K562 (cell line): ENCODE measurements at regions not wholly inside any gene's neighbourhood (a gene's known extent, or its start where the extent isn't known, plus 50 kb on each side); places are given as distances from the start of the nearest gene placed in this dataset.

Source experiments
- ATAC-seq: fragments of 200-7000 bp; cut with Tn5 transposase; 3 replicates; pipeline ENCODE4 v1.9.1; 2020; ENCODE audit warnings: moderate library complexity
- BruUV-seq: library from RNA; stranded (reverse); fragments of 400-500 nt; replicated peaks from 2 replicates; lab custom pipeline; 2021; lab: Mats Ljungman, UMichigan
- CTCF ChIA-PET: fragments of 300-600 bp; formaldehyde crosslinking; extraction: SDS; loops from one replicate; lab custom pipeline; 2021; ENCODE audit warnings: low intra/inter-chr PET ratio; lab: Yijun Ruan, JAX
- POLR2A ChIA-PET: fragments of 300-600, 350-650 bp; sonication (Branson Sonifier 250); formaldehyde crosslinking; extraction: SDS; loops from one replicate; lab custom pipeline; 2021; ENCODE audit warnings: antibody characterized with exemption, inconsistent platforms; lab: Yijun Ruan, JAX
- DNase-seq, 4 experiments: peaks; one replicate each; pipeline versions ENCODE4 v3.0.0 to v3.0.0-alpha.2; 2011 to 2018; ENCODE audit warnings: low spot score in 3 of 4, mixed read lengths in 3 of 4; ENCODE audit errors: extremely low read depth in 1 of 4
- FAIRE-seq: peaks from 2 replicates; lab custom pipeline; 2011; peaks lifted over from hg19 to GRCh38; lab: Jason Lieb, UNC
- H2AFZ ChIP-seq: 2 replicates; pipeline ENCODE4 v1.6.0; 2011; ENCODE audit warnings: low read depth, low read length, control low read depth, inconsistent platforms
- H3K27ac ChIP-seq: fragments of 200-600 bp; 3 replicates; pipeline ENCODE4 v1.8.0; 2011; ENCODE audit warnings: low read depth, mild to moderate bottlenecking, control low read depth, inconsistent platforms, low read length, moderate library complexity, mixed read lengths; ENCODE audit errors: extremely low read depth
- H3K27me3 ChIP-seq, 2 experiments: fragments of 300-600 bp in 1 of 2; 2 replicates in 1 of 2; 3 replicates in 1 of 2; pipeline versions ENCODE4 v1.6.0 to v1.8.0; 2011; ENCODE audit warnings: inconsistent platforms in 2 of 2, low read length in 2 of 2, mild to moderate bottlenecking in 1 of 2, mixed read lengths in 1 of 2, moderate library complexity in 1 of 2; ENCODE audit not compliant: control insufficient read depth in 2 of 2, insufficient read depth in 2 of 2
- H3K36me3 ChIP-seq: fragments of 300-600 bp; 3 replicates; pipeline ENCODE4 v1.8.0; 2011; ENCODE audit warnings: mild to moderate bottlenecking, low read length, inconsistent platforms; ENCODE audit not compliant: control insufficient read depth, insufficient read depth
- H3K4me1 ChIP-seq, 2 experiments: fragments of 200-600 bp in 1 of 2; replicated peaks in 1 of 2; 2 replicates in 1 of 2; 3 replicates in 1 of 2; pipeline versions ENCODE4 v1.5.1 to v1.8.0; 2011; ENCODE audit warnings: inconsistent platforms in 2 of 2, low read length in 2 of 2, mild to moderate bottlenecking in 1 of 2, mixed read lengths in 1 of 2, moderate library complexity in 1 of 2; ENCODE audit not compliant: control insufficient read depth in 2 of 2, insufficient read depth in 2 of 2
- H3K4me2 ChIP-seq: 2 replicates; pipeline ENCODE4 v1.6.1; 2011; ENCODE audit warnings: low read length, control low read depth, inconsistent platforms, mixed read lengths; ENCODE audit not compliant: insufficient read depth
- H3K4me3 ChIP-seq: fragments of 200-600 bp; sonication (generic), shearing (Covaris generic); 2 replicates; pipeline ENCODE4 v1.5.1; 2016; ENCODE audit warnings: control low read depth, inconsistent platforms
- H3K79me2 ChIP-seq: fragments of 200-600 bp; 3 replicates; pipeline ENCODE4 v1.8.0; 2011; ENCODE audit warnings: low read length, inconsistent platforms; ENCODE audit not compliant: control insufficient read depth, insufficient read depth
- H3K9ac ChIP-seq, 2 experiments: 2 replicates each; pipeline versions ENCODE4 v1.6.0 to v1.6.1; 2011; ENCODE audit warnings: low read depth in 2 of 2, low read length in 2 of 2, control low read depth in 1 of 2, inconsistent platforms in 1 of 2, mild to moderate bottlenecking in 1 of 2, mixed read lengths in 1 of 2; ENCODE audit not compliant: insufficient read depth in 1 of 2
- H3K9me1 ChIP-seq: one replicate; pipeline ENCODE4 v1.6.0; 2011; ENCODE audit warnings: inconsistent platforms, mild to moderate bottlenecking, low read length, moderate library complexity; ENCODE audit not compliant: control insufficient read depth, insufficient read depth
- H3K9me3 ChIP-seq: replicated peaks from 2 replicates; pipeline ENCODE4 v1.5.1; 2011; ENCODE audit warnings: low read depth, low read length, inconsistent platforms; ENCODE audit not compliant: control insufficient read depth, insufficient read depth
- H4K20me1 ChIP-seq: replicated peaks from 2 replicates; pipeline ENCODE4 v1.6.1; 2011; ENCODE audit warnings: low read length, inconsistent platforms, mixed read lengths; ENCODE audit not compliant: control insufficient read depth, insufficient read depth
- ATF6 ChIP-seq: sonication (generic); formaldehyde crosslinking; IDR thresholded peaks from 2 replicates; pipeline ENCODE4 v1.4.0; 2020; ENCODE audit warnings: mild to moderate bottlenecking, missing genetic modification reagents
- CBX5 ChIP-seq: IDR thresholded peaks from 2 replicates; pipeline ENCODE4 v1.6.1; 2014; ENCODE audit warnings: low read depth, borderline replicate concordance
- CCAR2 ChIP-seq: fragments of 200-400 bp; formaldehyde crosslinking; IDR thresholded peaks from 2 replicates; pipeline ENCODE4 v1.6.1; 2017; ENCODE audit warnings: mild to moderate bottlenecking, low read depth, low read length
- CGGBP1 ChIP-seq: fragments of 250-450 bp; sonication (Bioruptor Pico); IDR thresholded peaks from 2 replicates; pipeline ENCODE4 v1.9.0; 2021; ENCODE audit warnings: mild to moderate bottlenecking
- ELF2 ChIP-seq: fragments of 250-450 bp; sonication (Bioruptor Pico); IDR thresholded peaks from 2 replicates; pipeline ENCODE4 v1.5.0; 2021; ENCODE audit warnings: mild to moderate bottlenecking
- KLF13 ChIP-seq: fragments of 450-650 bp; IDR thresholded peaks from 2 replicates; pipeline ENCODE4 v1.6.1; 2016; ENCODE audit warnings: missing genetic modification characterization, low read depth, mild to moderate bottlenecking, missing compliant biosample characterization, moderate library complexity, borderline replicate concordance
- PATZ1 ChIP-seq: fragments of 250-450 bp; sonication (Bioruptor Pico); IDR thresholded peaks from 2 replicates; pipeline ENCODE4 v1.5.0; 2020; ENCODE audit warnings: mild to moderate bottlenecking, borderline replicate concordance
- PURB ChIP-seq: sonication (generic); formaldehyde crosslinking; IDR thresholded peaks from 2 replicates; pipeline ENCODE4 v1.9.0; 2021; ENCODE audit warnings: low read depth, mild to moderate bottlenecking, missing genetic modification reagents
- RERE ChIP-seq: sonication (generic); formaldehyde crosslinking; IDR thresholded peaks from 2 replicates; pipeline ENCODE4 v1.8.0; 2023; ENCODE audit warnings: missing genetic modification reagents, mild to moderate bottlenecking, borderline replicate concordance
- ZNF316 ChIP-seq: fragments of 450-650 bp; IDR thresholded peaks from 2 replicates; pipeline ENCODE4 v1.6.1; 2016
- ZNF584 ChIP-seq: fragments of 200-800 bp; sonication (Bioruptor generic); IDR thresholded peaks from 2 replicates; pipeline ENCODE4 v1.6.1; 2016; ENCODE audit warnings: low read depth, mild to moderate bottlenecking, missing genetic modification characterization, missing compliant biosample characterization
- ZNF717 ChIP-seq: fragments of 250-450 bp; sonication (Bioruptor Pico); IDR thresholded peaks from 2 replicates; pipeline ENCODE4 v1.5.0; 2021
- WGBS: fragments of 100-300 bp; shearing (Covaris generic); methylation state at CpG from one replicate; pipeline ENCODE4 v1.1.6; 2016; ENCODE audit warnings: low coverage, mixed read lengths; ENCODE audit not compliant: insufficient coverage; ENCODE audit errors: missing lambda C conversion rate; 5-methylcytosine and 5-hydroxymethylcytosine counted together
- in situ Hi-C: fragments of 300-500 bp; cut with MboI; formaldehyde crosslinking; loops from 4 replicates; pipeline ENCODE4 v1.15.0; 2018; ENCODE audit warnings: inconsistent platforms, mixed read lengths
- intact Hi-C: fragments of 100-400 bp; cut with micrococcal nuclease; formaldehyde crosslinking; loops from 2 replicates; pipeline ENCODE4 v1.14.2; 2022

- ATAC-seq (no peak), FAIRE-seq (no peak), DNase-seq (no peak)
- Histone ChIP-seq H3K9ac (no peak overlapping the region), H3K4me1 (no peaks in the 10 kb centered on the region), H3K4me3 (no peak overlapping the region), H3K9me1 (no peaks in the 10 kb centered on the region), H3K9me3 (no peaks in the 10 kb centered on the region), H4K20me1 (no peaks in the 10 kb centered on the region), H3K27ac (no peak overlapping the region), H2AFZ (no peak overlapping the region), H3K27me3 (no peaks in the 10 kb centered on the region), H3K36me3 (no peaks in the 10 kb centered on the region), H3K79me2 (no peaks in the 10 kb centered on the region), H3K4me2 (no peak overlapping the region)
- CTCF ChIA-PET = no interaction called here
- POLR2A ChIA-PET = no interaction called here
- intact Hi-C loops (no loop called here), in situ Hi-C loops (no loop called here)
- WGBS = 2% methylated on average over 3 of the region's 3 CpGs
- BruUV-seq = no TSS peak
- TF ChIP-seq ATF6 (CRISPR knock-in tag) = no peak
- TF ChIP-seq CBX5 = no peak
- TF ChIP-seq PURB (CRISPR knock-in tag) = no peak
- TF ChIP-seq KLF13 (tag) = no peak
- TF ChIP-seq CCAR2 = no peak
- TF ChIP-seq ZNF717 (CRISPR knock-in tag) = no peak
- no peak for TF ChIP-seq RERE (CRISPR knock-in tag)
- no peak for TF ChIP-seq ZNF316
- TF ChIP-seq ELF2 = no peak
- TF ChIP-seq PATZ1 (CRISPR knock-in tag) = no peak
- TF ChIP-seq CGGBP1 (CRISPR knock-in tag) = no peak
- TF ChIP-seq ZNF584 = no peak
Observed at GRCh38 chr4:31071508-31072486, 351.6 kb downstream of the PCDH7 start.
